ENCODE measurements at regions not wholly inside any gene's neighbourhood (a gene's known extent, or its start where the extent isn't known, plus 50 kb on each side); places are given as distances from the start of the nearest gene placed in this dataset.

DNA sequence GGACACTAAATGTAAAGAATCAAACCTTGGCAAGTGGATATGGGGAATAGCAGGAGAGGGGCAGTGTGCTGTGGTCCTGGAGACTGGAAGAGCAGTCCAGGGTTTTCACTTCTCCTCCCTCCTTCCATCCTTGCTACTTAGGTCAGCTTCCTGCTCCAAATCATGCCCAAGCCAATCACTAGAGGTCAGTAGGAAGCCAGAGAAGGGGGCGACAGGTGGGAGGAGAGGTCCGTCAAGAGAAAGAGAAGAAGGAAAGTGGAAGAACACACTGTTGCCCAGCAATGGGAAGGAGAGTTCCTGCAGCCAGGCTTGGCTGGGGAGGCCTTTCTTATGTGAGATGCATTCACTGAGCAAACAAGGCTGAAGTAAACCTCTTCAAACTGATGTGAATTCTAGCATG lies 289.6 kb downstream of the DTWD2 start:
- peak overlapping the region; percentile 67; the same call in 1 of the 2 replicates for H2AFZ ChIP-seq
- no peaks in the 10 kb centered on the region for H3K4me1 ChIP-seq (ENCODE audit: insufficient read depth)
- no peak overlapping the region for H3K27ac ChIP-seq (ENCODE audit: low read depth)
- H3K4me1 Mint-ChIP-seq = no peaks in the 10 kb centered on the region
- no peaks in the 10 kb centered on the region for H3K27me3 ChIP-seq (ENCODE audit: insufficient read depth)
- 0 out of 2 replicates have a peak, but pooled peaks cover 5% of the 10 kb centered on the region for H3K9me2 ChIP-seq (ENCODE audit: insufficient read depth)
- H3K36me3 Mint-ChIP-seq (ENCODE audit: low read depth) = peaks cover 20% of the 10 kb centered on the region
- H3K27ac Mint-ChIP-seq = no peak overlapping the region
- H3K79me2 ChIP-seq (replicated peaks; ENCODE audit: insufficient read depth) = no peaks in the 10 kb centered on the region
- DNase-seq (ENCODE audit: low spot score) (peak; percentile 71), ATAC-seq (peak; percentile 91)
- peaks cover 4% of the 10 kb centered on the region; the same call in 1 of the 2 replicates for H3K36me3 ChIP-seq (ENCODE audit: insufficient read depth)
- no peak overlapping the region for H3K4me3 ChIP-seq
- TF ChIP-seq, protein P1, sequence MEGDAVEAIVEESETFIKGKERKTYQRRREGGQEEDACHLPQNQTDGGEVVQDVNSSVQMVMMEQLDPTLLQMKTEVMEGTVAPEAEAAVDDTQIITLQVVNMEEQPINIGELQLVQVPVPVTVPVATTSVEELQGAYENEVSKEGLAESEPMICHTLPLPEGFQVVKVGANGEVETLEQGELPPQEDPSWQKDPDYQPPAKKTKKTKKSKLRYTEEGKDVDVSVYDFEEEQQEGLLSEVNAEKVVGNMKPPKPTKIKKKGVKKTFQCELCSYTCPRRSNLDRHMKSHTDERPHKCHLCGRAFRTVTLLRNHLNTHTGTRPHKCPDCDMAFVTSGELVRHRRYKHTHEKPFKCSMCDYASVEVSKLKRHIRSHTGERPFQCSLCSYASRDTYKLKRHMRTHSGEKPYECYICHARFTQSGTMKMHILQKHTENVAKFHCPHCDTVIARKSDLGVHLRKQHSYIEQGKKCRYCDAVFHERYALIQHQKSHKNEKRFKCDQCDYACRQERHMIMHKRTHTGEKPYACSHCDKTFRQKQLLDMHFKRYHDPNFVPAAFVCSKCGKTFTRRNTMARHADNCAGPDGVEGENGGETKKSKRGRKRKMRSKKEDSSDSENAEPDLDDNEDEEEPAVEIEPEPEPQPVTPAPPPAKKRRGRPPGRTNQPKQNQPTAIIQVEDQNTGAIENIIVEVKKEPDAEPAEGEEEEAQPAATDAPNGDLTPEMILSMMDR (conservative IDR thresholded peaks at IDR 0.05; ENCODE audit: low read depth in 2 of 2) = peak; percentile 57 to 93
- TF ChIP-seq STAT1 (IDR thresholded peaks at IDR 0.05; ENCODE audit: unreplicated experiment) = no peak
- TF ChIP-seq, protein P2, sequence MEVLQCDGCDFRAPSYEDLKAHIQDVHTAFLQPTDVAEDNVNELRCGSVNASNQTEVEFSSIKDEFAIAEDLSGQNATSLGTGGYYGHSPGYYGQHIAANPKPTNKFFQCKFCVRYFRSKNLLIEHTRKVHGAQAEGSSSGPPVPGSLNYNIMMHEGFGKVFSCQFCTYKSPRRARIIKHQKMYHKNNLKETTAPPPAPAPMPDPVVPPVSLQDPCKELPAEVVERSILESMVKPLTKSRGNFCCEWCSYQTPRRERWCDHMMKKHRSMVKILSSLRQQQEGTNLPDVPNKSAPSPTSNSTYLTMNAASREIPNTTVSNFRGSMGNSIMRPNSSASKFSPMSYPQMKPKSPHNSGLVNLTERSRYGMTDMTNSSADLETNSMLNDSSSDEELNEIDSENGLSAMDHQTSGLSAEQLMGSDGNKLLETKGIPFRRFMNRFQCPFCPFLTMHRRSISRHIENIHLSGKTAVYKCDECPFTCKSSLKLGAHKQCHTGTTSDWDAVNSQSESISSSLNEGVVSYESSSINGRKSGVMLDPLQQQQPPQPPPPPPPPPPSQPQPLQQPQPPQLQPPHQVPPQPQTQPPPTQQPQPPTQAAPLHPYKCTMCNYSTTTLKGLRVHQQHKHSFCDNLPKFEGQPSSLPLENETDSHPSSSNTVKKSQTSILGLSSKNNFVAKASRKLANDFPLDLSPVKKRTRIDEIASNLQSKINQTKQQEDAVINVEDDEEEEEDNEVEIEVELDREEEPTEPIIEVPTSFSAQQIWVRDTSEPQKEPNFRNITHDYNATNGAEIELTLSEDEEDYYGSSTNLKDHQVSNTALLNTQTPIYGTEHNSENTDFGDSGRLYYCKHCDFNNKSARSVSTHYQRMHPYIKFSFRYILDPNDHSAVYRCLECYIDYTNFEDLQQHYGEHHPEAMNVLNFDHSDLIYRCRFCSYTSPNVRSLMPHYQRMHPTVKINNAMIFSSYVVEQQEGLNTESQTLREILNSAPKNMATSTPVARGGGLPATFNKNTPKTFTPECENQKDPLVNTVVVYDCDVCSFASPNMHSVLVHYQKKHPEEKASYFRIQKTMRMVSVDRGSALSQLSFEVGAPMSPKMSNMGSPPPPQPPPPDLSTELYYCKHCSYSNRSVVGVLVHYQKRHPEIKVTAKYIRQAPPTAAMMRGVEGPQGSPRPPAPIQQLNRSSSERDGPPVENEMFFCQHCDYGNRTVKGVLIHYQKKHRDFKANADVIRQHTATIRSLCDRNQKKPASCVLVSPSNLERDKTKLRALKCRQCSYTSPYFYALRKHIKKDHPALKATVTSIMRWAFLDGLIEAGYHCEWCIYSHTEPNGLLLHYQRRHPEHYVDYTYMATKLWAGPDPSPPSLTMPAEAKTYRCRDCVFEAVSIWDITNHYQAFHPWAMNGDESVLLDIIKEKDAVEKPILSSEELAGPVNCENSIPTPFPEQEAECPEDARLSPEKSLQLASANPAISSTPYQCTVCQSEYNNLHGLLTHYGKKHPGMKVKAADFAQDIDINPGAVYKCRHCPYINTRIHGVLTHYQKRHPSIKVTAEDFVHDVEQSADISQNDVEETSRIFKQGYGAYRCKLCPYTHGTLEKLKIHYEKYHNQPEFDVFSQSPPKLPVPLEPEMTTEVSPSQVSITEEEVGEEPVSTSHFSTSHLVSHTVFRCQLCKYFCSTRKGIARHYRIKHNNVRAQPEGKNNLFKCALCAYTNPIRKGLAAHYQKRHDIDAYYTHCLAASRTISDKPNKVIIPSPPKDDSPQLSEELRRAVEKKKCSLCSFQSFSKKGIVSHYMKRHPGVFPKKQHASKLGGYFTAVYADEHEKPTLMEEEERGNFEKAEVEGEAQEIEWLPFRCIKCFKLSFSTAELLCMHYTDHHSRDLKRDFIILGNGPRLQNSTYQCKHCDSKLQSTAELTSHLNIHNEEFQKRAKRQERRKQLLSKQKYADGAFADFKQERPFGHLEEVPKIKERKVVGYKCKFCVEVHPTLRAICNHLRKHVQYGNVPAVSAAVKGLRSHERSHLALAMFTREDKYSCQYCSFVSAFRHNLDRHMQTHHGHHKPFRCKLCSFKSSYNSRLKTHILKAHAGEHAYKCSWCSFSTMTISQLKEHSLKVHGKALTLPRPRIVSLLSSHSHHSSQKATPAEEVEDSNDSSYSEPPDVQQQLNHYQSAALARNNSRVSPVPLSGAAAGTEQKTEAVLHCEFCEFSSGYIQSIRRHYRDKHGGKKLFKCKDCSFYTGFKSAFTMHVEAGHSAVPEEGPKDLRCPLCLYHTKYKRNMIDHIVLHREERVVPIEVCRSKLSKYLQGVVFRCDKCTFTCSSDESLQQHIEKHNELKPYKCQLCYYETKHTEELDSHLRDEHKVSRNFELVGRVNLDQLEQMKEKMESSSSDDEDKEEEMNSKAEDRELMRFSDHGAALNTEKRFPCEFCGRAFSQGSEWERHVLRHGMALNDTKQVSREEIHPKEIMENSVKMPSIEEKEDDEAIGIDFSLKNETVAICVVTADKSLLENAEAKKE (CRISPR knock-in tag; IDR thresholded peaks at IDR 0.05) = peak; percentile 70
- no peak for TF ChIP-seq ZNF114 (CRISPR knock-in tag; IDR thresholded peaks at IDR 0.05)
- TF ChIP-seq JUNB (IDR thresholded peaks at IDR 0.05; ENCODE audit: unreplicated experiment) = no peak
- no peak overlapping the region for H3K4me3 Mint-ChIP-seq
- H3F3A ChIP-seq (replicated peaks; ENCODE audit: low read depth) = no peaks in the 10 kb centered on the region
- H4K20me1 ChIP-seq (replicated peaks; ENCODE audit: insufficient read depth) = no peaks in the 10 kb centered on the region
- H3K27me3 Mint-ChIP-seq (ENCODE audit: insufficient read depth, low read depth, poor library complexity) = peaks cover 2% of the 10 kb centered on the region
- no peak overlapping the region for H3K4me2 ChIP-seq
- H3K9me3 Mint-ChIP-seq = peaks cover 22% of the 10 kb centered on the region

Data from GM23338 (cell line).